Vagina (tissue), 2 donors: ENCODE measurements at regions not wholly inside any gene's neighbourhood (a gene's known extent, or its start where the extent isn't known, plus 50 kb on each side); places are given as distances from the start of the nearest gene placed in this dataset.
A peak's percentile ranks its signal among the peaks of the same experiment; 100 is the strongest.

Source experiments
- DNase-seq, 2 donors: peaks; one replicate each; pipeline ENCODE4 v3.0.0-alpha.2; 2017; ENCODE audit errors: extremely low spot score in 2 of 2
- H3K27ac ChIP-seq: fragments of 200-600 bp; sonication (generic); one replicate; pipeline ENCODE4 v1.5.1; 2019
- H3K27me3 ChIP-seq: fragments of 200-600 bp; sonication (generic); one replicate; pipeline ENCODE4 v1.5.1; 2019
- H3K36me3 ChIP-seq, 2 donors: fragments of 200-600 bp; sonication (generic); one replicate each; pipeline ENCODE4 v1.5.1; 2017 to 2019
- H3K4me1 ChIP-seq: fragments of 200-600 bp; sonication (generic); one replicate; pipeline ENCODE4 v1.5.1; 2019
- H3K4me3 ChIP-seq, 2 donors: fragments of 200-600 bp; sonication (generic); 1 replicate in 1 of 2; 2 replicates in 1 of 2; pipeline ENCODE4 v1.5.1; 2016 to 2019
- H3K9me3 ChIP-seq: fragments of 200-600 bp; sonication (generic); one replicate; pipeline ENCODE4 v1.5.1; 2019
- POLR2A ChIP-seq, 2 donors: fragments of 450-650 bp; IDR thresholded peaks; one replicate each; pipeline ENCODE4 v1.6.1; 2017; ENCODE audit warnings: antibody characterized with exemption in 2 of 2, mild to moderate bottlenecking in 2 of 2, moderate library complexity in 2 of 2
- POLR2AphosphoS5 ChIP-seq, 2 donors: sonication (generic); formaldehyde crosslinking; IDR thresholded peaks; one replicate each; pipeline ENCODE4 v1.9.0; 2017; ENCODE audit warnings: antibody characterized with exemption in 2 of 2, mild to moderate bottlenecking in 2 of 2, low read depth in 1 of 2; ENCODE audit not compliant: insufficient read depth in 1 of 2
- intact Hi-C: fragments of 100-400 bp; cut with DNase I; formaldehyde crosslinking; loops from one replicate; pipeline ENCODE4 v1.15.1; 2023
- TF ChIP-seq, protein P1 (sequence below), 3 experiments: fragments of 450-650 bp in 2 of 3; fragments of 200-600 bp in 1 of 3; sonication (generic) in 1 of 3; IDR thresholded peaks; one replicate each; pipeline ENCODE4 v1.5.1; 2017 to 2019; ENCODE audit warnings: antibody characterized with exemption in 3 of 3, mild to moderate bottlenecking in 2 of 3, moderate library complexity in 2 of 3

DNA sequence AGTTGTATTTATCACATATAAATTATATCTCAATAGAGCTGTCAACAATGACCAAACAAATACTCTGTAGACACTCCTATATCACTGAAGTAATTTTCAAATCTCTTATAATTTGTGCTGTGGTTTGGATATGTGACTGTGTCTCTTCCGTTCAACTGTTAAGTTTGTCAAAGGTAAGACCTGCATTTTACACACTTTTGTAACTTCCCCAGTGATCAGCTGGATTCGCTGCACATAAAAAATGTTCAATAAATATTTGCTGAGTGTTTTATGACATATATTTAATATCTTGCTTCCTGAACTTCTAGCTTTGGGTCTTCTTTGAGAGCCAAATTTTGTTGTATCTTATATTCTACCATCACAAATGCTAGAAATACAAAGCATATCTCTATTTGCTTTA, 57.3 kb upstream of the ROCK1 start:
- Histone ChIP-seq H3K27ac (no peak overlapping the region), H3K9me3 (no peaks in the 10 kb centered on the region), H3K27me3 (no peaks in the 10 kb centered on the region), H3K4me1 (peaks cover 13% of the 10 kb centered on the region), H3K36me3 (no peaks in the 10 kb centered on the region), H3K4me3 (no peak overlapping the region)
- intact Hi-C loops: no loop called here
- TF ChIP-seq, protein P1, sequence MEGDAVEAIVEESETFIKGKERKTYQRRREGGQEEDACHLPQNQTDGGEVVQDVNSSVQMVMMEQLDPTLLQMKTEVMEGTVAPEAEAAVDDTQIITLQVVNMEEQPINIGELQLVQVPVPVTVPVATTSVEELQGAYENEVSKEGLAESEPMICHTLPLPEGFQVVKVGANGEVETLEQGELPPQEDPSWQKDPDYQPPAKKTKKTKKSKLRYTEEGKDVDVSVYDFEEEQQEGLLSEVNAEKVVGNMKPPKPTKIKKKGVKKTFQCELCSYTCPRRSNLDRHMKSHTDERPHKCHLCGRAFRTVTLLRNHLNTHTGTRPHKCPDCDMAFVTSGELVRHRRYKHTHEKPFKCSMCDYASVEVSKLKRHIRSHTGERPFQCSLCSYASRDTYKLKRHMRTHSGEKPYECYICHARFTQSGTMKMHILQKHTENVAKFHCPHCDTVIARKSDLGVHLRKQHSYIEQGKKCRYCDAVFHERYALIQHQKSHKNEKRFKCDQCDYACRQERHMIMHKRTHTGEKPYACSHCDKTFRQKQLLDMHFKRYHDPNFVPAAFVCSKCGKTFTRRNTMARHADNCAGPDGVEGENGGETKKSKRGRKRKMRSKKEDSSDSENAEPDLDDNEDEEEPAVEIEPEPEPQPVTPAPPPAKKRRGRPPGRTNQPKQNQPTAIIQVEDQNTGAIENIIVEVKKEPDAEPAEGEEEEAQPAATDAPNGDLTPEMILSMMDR (IDR thresholded peaks at IDR 0.05): no peak
- TF ChIP-seq POLR2AphosphoS5 (IDR thresholded peaks at IDR 0.05; ENCODE audit: insufficient read depth in 1 of 2, low read depth in 1 of 2): no peak
- TF ChIP-seq POLR2A (IDR thresholded peaks at IDR 0.05): no peak
- DNase-seq: no peak

- Histone ChIP-seq H3K36me3 (no peaks in the 10 kb centered on the region), H3K27me3 (no peaks in the 10 kb centered on the region), H3K4me3 (no peak overlapping the region), H3K27ac (no peak overlapping the region), H3K9me3 (no peaks in the 10 kb centered on the region), H3K4me1 (no peaks in the 10 kb centered on the region)
- DNase-seq: no peak
- intact Hi-C loops: no loop called here
- TF ChIP-seq POLR2A (IDR thresholded peaks at IDR 0.05): no peak
- TF ChIP-seq, protein P1 (IDR thresholded peaks at IDR 0.05): no peak
- no peak for TF ChIP-seq POLR2AphosphoS5 (IDR thresholded peaks at IDR 0.05; ENCODE audit: insufficient read depth in 1 of 2, low read depth in 1 of 2)
These were observed 64.2 kb upstream of the GREB1L start for GRCh38 chr18:21177822-21178221.

DNA sequence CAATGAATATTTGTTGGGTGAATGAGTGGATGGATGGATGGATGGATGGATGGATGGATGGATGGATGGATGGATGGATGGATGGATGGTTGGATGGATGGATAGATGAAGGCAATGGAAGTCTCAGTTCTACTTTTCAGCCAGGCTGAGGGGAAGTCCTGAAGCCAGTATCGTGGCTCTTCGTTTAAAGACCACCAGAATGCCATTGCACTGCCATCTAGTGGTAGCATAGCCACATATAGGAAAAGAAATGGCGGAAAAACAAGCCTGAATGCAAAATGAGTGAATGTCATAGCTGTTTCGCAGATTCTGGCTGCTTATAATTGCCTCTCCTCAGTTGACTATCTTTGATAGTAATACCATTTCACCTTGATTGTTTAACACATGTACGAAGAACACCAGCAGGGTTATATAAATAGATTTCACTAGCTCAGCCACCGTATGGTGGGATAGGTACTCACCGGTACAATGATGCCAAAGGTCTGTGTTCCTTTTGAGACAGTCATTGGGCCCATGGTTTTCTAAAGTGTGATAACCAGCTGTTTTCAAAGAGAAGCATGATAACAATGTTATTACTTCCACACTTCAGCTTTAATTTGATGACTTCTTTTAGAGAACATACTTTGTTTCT, 62.3 kb upstream of the GREB1L start:
- Histone ChIP-seq H3K36me3 (no peaks in the 10 kb centered on the region), H3K4me1 (no peaks in the 10 kb centered on the region), H3K9me3 (no peaks in the 10 kb centered on the region), H3K27ac (no peak overlapping the region), H3K4me3 (no peak overlapping the region), H3K27me3 (no peaks in the 10 kb centered on the region)
- intact Hi-C loops: no loop called here
- no peak for DNase-seq
- TF ChIP-seq, protein P1 (IDR thresholded peaks at IDR 0.05): peak; percentile 23 to 66 (median 32)
- no peak for TF ChIP-seq POLR2AphosphoS5 (IDR thresholded peaks at IDR 0.05; ENCODE audit: insufficient read depth in 1 of 2, low read depth in 1 of 2)
- TF ChIP-seq POLR2A (IDR thresholded peaks at IDR 0.05): no peak

DNA sequence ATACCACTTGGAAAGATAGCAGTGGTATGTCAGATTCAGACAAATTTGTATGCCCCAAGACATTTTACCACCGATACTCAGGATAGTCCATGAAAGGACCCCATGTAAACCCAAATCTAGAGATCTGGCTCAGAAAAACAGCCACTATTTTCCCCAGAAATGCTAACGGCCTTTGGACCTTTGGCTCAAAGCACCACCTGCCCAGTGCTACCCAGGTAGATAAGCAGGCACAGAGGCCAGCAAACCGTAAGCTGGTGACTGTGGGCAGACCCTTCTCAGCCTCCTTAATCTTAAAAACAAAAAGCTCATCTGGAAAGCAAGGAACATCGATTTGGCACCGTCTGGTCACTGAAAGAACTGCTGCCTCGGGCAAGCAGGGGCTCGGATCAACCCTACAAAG, 61.4 kb upstream of the GREB1L start:
- H3K27ac ChIP-seq: no peak overlapping the region
- TF ChIP-seq, protein P1 (IDR thresholded peaks at IDR 0.05): no peak
- no peak for TF ChIP-seq POLR2A (IDR thresholded peaks at IDR 0.05)
- TF ChIP-seq POLR2AphosphoS5 (IDR thresholded peaks at IDR 0.05; ENCODE audit: insufficient read depth in 1 of 2, low read depth in 1 of 2): no peak
- H3K36me3 ChIP-seq: no peaks in the 10 kb centered on the region
- intact Hi-C loops: no loop called here
- H3K4me3 ChIP-seq: no peak overlapping the region
- no peaks in the 10 kb centered on the region for H3K9me3 ChIP-seq
- no peaks in the 10 kb centered on the region for H3K27me3 ChIP-seq
- DNase-seq: no peak
- H3K4me1 ChIP-seq: no peaks in the 10 kb centered on the region

- Histone ChIP-seq H3K4me1 (no peaks in the 10 kb centered on the region), H3K27ac (no peak overlapping the region), H3K27me3 (no peaks in the 10 kb centered on the region), H3K9me3 (no peaks in the 10 kb centered on the region), H3K4me3 (no peak overlapping the region), H3K36me3 (no peaks in the 10 kb centered on the region)
- no peak for DNase-seq
- intact Hi-C loops: no loop called here
- no peak for TF ChIP-seq POLR2AphosphoS5 (IDR thresholded peaks at IDR 0.05; ENCODE audit: insufficient read depth in 1 of 2, low read depth in 1 of 2)
- TF ChIP-seq, protein P1 (IDR thresholded peaks at IDR 0.05): no peak
- TF ChIP-seq POLR2A (IDR thresholded peaks at IDR 0.05): no peak
These were observed 60.3 kb upstream of the GREB1L start for GRCh38 chr18:21181766-21182165.
